ENCODE measurements at regions not wholly inside any gene's neighbourhood (a gene's known extent, or its start where the extent isn't known, plus 50 kb on each side); places are given as distances from the start of the nearest gene placed in this dataset.

DNA sequence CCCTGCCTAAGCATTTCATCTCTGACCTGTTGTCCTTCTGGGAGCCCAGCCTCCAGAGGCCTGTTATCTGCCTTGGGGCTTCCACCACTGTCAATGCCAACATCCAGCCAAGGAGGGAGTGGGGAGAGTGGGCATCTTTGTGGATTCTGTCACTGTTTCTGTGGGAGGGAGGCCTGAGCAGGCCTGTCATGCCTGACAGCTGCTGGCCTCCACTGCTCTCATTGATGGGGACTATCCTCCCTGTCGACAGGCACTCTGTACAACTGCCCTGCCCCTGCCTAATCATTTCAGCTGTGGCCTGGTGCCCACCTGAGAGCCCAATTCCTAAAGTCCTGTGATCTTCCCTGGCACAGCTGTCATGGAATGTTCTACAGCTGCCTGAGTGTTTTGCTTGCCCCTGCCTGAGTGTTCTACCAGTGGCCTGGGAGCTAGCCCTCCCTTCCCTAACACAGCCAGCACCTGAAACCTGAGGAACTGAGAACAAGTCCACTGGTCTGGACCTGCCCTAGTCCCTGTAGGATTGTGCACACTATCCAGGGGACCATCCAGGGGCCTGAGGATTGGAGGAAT, 145.3 kb downstream of the FAM83B start:
- intact Hi-C loops (cut with DNase I; ENCODE audit: low total_unique reads): no loop called here
- H3K9me3 ChIP-seq: no peaks in the 10 kb centered on the region
- no peaks in the 10 kb centered on the region for H3K36me3 ChIP-seq (ENCODE audit: low read depth, missing control alignments)
- no peak overlapping the region for H3K4me3 ChIP-seq
- TF ChIP-seq, protein P1, sequence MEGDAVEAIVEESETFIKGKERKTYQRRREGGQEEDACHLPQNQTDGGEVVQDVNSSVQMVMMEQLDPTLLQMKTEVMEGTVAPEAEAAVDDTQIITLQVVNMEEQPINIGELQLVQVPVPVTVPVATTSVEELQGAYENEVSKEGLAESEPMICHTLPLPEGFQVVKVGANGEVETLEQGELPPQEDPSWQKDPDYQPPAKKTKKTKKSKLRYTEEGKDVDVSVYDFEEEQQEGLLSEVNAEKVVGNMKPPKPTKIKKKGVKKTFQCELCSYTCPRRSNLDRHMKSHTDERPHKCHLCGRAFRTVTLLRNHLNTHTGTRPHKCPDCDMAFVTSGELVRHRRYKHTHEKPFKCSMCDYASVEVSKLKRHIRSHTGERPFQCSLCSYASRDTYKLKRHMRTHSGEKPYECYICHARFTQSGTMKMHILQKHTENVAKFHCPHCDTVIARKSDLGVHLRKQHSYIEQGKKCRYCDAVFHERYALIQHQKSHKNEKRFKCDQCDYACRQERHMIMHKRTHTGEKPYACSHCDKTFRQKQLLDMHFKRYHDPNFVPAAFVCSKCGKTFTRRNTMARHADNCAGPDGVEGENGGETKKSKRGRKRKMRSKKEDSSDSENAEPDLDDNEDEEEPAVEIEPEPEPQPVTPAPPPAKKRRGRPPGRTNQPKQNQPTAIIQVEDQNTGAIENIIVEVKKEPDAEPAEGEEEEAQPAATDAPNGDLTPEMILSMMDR (IDR thresholded peaks at IDR 0.05): no peak
- no peak for TF ChIP-seq POLR2A (IDR thresholded peaks at IDR 0.05)
- no peak for DNase-seq
- H3K27ac ChIP-seq: no peak overlapping the region
- H3K27me3 ChIP-seq: no peaks in the 10 kb centered on the region
- WGBS, 2 donors: 40 to 90% methylated on average over 1 of the region's 1 CpG
- no peaks in the 10 kb centered on the region for H3K4me1 ChIP-seq

DNA sequence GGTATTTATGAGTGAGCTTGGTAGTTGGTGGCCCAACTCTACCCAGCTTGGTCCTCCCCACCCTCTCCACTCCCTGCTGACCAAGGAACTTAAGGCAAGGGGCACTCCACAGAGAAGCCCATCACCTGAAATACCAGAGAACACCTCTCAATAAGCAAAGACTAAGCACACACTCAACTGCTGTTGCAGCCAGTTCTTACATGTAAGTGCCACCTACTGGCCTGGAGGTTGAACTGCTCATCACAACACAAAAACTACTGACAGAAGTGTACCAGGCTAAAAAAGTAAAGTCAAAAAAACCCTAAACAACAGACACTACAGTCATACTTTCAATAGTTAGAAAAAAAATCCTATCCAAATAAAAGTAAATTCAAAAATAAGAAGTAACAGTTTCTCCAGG, 146.2 kb downstream of the FAM83B start:
- no peaks in the 10 kb centered on the region for H3K36me3 ChIP-seq (ENCODE audit: low read depth, missing control alignments)
- no peak overlapping the region for H3K27ac ChIP-seq
- no peaks in the 10 kb centered on the region for H3K27me3 ChIP-seq
- intact Hi-C loops (cut with DNase I; ENCODE audit: low total_unique reads): no loop called here
- no peaks in the 10 kb centered on the region for H3K9me3 ChIP-seq
- TF ChIP-seq, protein P1 (IDR thresholded peaks at IDR 0.05): peak in 2 of 3 experiments; percentile 29 to 36
- no peak for TF ChIP-seq POLR2A (IDR thresholded peaks at IDR 0.05)
- H3K4me1 ChIP-seq: no peaks in the 10 kb centered on the region
- peak; percentile 52 for DNase-seq
- no peak overlapping the region for H3K4me3 ChIP-seq

DNA sequence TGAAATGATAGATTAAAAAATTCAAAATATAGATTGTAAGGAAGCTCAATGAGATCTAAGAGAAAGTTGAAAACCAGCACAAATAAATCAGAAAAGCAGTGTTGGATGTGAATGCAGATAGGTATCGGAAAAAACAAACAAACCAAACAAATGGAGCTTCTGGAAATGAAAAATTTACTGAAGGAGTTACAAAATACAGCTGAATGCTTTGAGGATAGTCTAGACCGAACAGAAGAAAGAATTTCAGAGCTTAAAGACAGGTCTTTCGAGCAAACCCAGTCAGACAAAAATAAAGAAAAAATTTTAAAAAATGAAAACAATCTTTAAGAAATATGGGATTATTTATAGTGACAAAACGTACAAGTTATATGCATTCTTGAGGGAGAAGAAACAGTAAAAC, 146.7 kb downstream of the FAM83B start:
- H3K27me3 ChIP-seq: no peaks in the 10 kb centered on the region
- DNase-seq: no peak
- H3K4me1 ChIP-seq: no peaks in the 10 kb centered on the region
- no peak overlapping the region for H3K27ac ChIP-seq
- no peaks in the 10 kb centered on the region for H3K36me3 ChIP-seq (ENCODE audit: low read depth, missing control alignments)
- intact Hi-C loops (cut with DNase I; ENCODE audit: low total_unique reads): no loop called here
- no peaks in the 10 kb centered on the region for H3K9me3 ChIP-seq
- no peak overlapping the region for H3K4me3 ChIP-seq
- WGBS, 2 donors: 83 to 84% methylated on average over 4 of the region's 4 CpGs
- TF ChIP-seq POLR2A (IDR thresholded peaks at IDR 0.05): no peak
- TF ChIP-seq, protein P1 (IDR thresholded peaks at IDR 0.05): no peak

DNA sequence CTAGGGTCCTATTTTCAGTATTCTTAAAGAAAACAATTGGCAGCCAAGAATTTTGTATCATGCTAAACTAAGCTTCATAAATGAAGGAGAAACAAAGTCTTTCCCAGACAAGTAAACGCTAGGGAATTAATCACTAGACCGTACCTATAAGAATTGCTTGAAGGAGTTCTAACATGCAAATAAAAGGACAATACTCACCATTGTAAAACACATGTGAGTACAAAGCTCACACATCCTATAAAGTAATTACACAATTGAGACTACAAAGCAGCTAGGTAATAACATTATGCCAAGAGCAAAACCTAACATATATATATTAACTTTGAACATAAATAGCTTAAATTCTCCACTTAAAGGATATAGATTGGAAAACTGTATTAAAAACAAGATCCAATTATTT, 147.4 kb downstream of the FAM83B start:
- H3K4me3 ChIP-seq: no peak overlapping the region
- no peaks in the 10 kb centered on the region for H3K27me3 ChIP-seq
- TF ChIP-seq, protein P1 (IDR thresholded peaks at IDR 0.05): no peak
- no peak for TF ChIP-seq POLR2A (IDR thresholded peaks at IDR 0.05)
- no peak overlapping the region for H3K27ac ChIP-seq
- no peaks in the 10 kb centered on the region for H3K36me3 ChIP-seq (ENCODE audit: low read depth, missing control alignments)
- H3K9me3 ChIP-seq: no peaks in the 10 kb centered on the region
- intact Hi-C loops (cut with DNase I; ENCODE audit: low total_unique reads): no loop called here
- H3K4me1 ChIP-seq: no peaks in the 10 kb centered on the region
- no peak for DNase-seq
- WGBS, 2 donors: 93 to 94% methylated on average over 2 of the region's 2 CpGs

DNA sequence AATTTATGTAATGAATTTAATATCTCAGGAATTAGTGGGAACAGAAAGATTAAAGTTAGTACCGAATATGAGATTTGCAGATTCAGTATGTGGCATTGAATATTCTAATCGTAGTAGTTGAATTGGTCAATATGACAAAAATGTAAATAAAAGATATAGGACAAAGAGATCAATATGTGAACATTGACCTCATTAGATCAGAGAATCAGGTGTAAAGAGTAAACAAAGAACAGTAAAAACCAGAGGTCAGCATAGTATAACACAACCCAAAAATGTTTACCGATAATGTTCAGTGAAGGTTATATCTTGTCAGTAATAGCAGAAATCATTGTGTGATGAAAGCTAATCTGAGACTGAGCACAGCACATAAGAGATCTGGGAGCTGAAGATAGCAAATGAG, 152.0 kb downstream of the FAM83B start:
- intact Hi-C loops (cut with DNase I; ENCODE audit: low total_unique reads): no loop called here
- H3K27ac ChIP-seq: no peak overlapping the region
- H3K4me1 ChIP-seq: no peaks in the 10 kb centered on the region
- no peaks in the 10 kb centered on the region for H3K27me3 ChIP-seq
- no peaks in the 10 kb centered on the region for H3K36me3 ChIP-seq (ENCODE audit: low read depth, missing control alignments)
- DNase-seq: no peak
- no peak overlapping the region for H3K4me3 ChIP-seq
- 90 to 99% methylated on average over 3 of the region's 3 CpGs for WGBS, 2 donors
- H3K9me3 ChIP-seq: no peaks in the 10 kb centered on the region
- no peak for TF ChIP-seq POLR2A (IDR thresholded peaks at IDR 0.05)
- TF ChIP-seq, protein P1 (IDR thresholded peaks at IDR 0.05): no peak

Measured in testis (tissue), 2 donors.